ENCODE measurements at regions not wholly inside any gene's neighbourhood (a gene's known extent, or its start where the extent isn't known, plus 50 kb on each side); places are given as distances from the start of the nearest gene placed in this dataset.
A peak's percentile ranks its signal among the peaks of the same experiment; 100 is the strongest.

DNA sequence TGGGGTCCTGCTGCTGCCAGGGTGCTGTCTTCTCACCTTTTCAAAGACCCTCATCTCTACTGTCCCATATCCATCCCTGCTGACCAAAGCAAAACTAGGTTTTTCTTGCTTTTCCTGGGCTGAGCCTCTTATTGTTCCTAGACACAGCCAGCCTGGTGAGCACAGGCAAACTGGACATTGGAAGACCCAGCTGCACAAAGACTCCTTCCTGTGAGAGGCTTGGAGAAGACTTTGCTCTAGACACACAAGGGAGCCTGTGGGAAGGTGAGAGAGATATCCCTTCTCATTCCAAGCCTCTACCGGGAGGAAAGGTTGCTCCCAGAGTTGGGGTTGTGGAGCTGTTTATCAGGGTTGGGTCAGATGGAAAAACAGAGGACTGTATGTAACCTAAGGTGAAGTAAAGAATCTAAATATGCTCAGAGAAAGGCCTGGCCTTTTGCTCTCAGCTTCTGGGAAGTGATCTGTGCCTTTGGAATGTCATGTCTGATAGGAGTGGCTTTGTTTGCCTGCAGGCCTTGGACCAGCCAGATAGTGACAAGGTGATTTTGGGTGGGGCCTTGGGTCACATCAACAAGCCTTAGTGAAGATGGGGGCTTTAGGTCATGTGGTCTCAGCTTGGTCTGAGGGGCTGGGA lies 87.6 kb upstream of the RUNX1 start:
- no peak for DNase-seq

DNA sequence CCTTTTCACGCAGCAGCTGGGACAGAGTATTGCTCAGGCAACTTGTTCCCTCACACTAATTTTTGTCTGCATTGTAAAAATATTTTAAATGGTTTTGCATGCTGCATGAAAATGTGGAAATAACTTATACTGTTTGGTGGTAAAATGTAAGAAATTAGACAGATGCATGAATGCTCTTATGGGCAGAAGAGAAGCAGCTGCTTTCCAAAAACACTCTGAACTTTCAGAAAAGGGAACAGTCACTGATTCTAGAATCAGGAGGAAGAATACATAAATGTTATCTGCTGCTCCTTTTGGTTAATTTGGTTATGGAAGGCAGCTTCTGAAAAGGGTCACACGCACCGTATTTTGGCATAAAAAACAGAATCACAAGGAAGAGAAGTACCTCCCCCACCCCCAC lies 87.0 kb upstream of the RUNX1 start:
- no peak for DNase-seq

DNA sequence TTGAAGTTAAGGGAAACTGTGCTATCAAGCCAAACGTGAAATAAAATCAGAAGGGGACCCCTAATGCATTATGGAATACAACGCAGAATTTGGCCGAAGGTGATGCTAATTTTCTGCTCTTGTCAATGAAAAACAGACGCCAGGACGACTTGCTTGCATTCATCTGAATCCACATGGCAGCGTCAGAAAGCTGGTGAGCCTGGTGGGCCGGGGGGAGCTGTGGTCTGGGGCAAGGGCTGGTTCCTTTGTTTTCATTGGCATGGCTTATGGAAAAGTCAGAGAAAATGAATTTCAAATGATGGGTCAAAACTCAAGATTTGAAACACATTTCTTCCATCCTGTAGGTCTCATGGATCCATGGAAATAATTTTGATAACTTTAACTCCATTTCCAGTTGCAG lies 86.4 kb upstream of the RUNX1 start:
- no peak for DNase-seq

DNA sequence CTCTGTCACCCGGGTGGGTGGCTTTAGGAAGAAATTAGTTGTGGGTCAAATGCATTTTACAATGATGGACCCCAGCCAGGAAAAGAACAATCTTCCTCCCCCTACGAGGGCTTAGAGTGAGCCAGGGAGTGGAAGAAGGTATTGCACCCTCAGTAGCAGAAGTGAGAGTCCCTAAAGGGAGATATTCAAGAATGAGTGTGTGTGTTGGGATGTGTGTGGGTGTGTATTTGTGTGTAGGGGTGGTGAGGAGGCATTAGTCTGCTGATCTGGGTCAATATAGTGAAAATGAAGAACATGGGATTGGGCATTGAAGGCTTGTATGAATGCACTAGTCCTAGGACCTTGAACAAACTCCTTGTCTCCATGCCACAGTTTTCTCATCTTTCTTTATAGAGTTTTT lies 85.2 kb upstream of the RUNX1 start:
- DNase-seq = no peak

DNA sequence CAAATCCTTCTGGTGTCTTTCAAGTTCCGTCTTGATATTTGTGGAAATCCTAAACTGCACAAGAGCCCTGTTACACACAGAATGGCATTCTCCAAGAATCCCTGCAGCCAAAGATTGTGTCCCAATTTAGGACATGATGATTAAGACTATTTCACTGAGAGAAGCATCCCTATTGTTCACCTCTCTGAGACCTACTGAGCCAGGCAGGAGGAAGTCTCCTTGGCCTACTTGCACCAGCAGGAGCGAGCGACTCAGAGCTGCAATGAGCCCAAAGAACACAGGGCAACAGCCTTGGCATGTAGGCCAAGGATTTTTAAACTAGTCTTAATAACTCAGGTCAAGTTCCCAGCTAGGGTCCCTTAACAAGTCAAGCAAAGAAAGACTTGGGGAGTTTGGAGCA lies 79.4 kb upstream of the RUNX1 start:
- DNase-seq = no peak

DNA sequence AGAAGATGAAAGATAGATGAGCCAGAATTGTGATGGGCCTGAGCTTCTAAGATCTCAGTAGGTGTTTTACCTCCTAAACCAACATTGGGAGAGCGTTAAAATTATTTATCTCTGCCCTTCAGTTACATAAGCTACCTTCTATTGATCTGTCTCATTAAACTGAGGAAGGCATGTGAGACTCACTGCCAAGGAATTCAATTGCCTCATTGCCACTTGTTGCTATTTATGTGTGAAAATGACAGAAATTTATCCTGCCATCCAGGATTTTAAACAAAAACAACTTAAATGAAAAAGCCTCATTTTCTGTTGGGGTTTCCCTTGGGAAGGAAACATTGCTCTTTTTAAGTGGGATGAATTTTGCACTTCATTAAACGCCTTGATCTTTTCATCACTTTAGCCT lies 78.7 kb upstream of the RUNX1 start:
- no peak for DNase-seq

DNA sequence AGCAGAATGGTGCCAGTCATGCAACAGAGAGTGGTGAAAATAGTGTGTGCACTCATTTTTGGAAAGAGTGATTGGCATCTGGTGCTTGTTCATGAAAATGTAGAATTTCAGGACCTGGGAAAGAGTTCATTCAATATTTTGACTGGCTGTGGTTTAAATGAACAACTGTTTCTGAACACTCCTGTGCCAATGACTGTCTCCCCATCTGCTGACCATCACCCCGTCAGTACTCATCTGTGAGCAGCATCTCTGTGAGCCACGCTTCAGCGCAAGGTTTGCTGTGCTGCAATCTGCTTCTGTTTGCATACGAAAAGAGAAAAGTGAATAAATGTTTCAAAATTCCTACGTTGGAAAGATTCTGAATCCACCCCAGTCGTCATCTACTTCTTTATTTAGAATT lies 77.9 kb upstream of the RUNX1 start:
- no peak for DNase-seq

DNA sequence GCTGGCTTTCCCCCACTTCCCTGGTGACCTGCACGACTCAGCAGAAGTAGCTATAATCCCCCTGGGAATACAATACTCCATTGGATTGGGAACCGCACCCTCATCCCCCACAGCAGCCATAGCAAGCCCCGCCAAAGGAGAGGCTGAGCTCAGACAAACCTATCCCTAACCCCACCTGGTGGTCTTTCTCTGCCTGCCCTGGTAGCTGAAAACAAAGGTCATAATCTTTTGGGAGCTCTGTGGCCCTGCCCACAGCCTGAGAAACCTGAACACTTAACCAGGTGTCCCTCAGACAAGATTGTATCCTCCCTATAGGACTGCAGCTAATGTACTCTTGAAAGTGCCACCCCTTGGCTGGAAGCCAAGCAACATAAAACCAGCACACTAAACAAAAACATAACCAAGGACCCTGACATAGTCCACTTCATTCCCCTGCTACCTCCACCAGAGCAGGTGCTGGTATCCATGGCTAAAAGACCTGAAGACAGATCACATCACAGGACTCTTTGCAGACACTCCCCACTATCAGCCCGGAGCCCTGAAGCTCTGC lies 71.6 kb upstream of the RUNX1 start:
- DNase-seq = peak; percentile 83

DNA sequence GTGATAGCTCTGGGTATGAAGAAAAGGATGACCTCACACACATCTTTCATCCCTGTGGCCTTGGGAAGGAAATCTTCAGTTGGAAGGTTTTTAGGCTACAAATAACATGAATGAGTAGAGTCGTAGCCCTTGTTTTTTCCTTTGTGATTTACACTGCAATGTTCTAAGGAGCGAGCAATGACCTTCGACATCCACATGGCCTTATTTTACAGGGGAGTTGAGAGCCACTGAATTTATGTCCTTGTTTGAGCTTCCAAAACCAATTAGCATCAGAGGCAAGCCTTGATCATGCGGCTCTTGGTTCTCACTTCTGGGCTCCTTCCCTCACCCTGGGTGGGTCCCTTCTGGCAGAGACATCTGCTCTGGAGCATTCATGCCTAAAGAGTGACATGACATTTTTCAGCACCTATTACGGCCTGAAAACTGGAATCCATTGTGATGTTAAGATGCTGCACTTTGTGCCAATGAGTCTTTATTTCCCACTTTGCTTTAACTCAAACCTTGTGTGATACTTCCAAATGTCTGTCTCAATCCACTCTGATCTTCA lies 70.5 kb upstream of the RUNX1 start:
- DNase-seq = no peak

DNA sequence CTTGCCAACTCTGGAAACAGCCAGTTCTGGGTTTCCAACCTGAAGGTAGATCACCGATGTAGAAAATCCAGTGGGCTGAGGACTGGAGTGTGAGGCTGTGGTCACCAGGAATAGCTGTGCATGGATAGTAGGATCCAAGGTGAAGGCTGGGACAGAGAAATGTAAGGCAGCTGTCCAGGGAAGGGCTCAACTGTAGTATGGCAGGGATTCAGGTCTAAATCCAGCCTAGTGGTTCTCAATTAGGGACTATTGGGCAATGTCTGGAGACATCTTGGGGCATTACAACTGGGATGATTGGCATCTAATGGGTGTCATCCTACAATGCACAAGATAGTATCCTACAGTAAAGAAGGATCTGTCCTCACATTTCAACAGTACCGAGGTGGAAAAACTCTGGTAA lies 67.7 kb upstream of the RUNX1 start:
- no peak for DNase-seq

DNA sequence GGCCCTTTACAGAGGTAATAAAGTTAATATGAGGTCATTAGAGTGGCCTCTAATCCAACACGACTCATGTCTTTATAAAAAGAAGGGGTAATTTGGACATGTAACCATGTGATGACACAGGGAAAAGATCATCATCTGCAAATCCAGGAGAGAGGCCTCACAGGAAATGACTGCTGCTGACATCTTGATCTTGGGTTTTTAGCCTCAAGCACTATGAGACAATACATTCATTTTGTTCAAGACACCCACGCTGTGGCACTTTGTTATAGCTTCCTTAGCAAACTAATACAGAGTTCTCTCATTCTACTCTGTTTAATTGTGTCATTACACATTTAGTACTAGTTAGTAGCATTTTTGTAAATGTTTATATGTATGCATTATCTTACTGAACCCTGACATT lies 64.0 kb upstream of the RUNX1 start:
- no peak for DNase-seq

DNA sequence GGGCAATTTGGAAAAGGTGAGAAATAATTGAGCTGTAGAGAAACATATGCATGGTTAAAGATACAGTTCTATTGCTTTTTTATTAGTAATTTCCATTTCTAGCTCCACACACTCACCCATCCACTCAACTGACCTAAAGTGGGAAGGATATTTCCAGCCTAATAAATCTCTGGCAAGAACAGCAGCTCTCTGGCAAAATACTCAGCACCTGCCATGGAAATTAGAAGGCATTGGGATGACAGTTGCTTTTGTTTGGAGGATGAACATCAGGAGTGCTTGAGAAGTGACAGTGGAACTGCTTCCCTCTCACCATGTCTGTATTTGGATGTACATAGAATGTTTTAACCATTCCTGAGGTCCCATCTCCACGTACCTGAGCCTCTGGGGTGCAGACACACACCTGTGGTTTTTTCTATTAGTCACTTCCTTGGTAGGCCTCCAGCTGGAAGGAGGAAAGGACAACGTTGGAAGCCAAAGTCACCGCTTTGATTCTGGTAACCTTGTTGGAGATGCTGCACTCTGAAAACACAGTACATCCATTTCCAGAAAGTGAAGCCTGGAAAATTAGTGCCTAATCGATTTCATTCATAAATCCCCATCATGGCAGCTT lies 62.3 kb upstream of the RUNX1 start:
- DNase-seq = no peak

DNA sequence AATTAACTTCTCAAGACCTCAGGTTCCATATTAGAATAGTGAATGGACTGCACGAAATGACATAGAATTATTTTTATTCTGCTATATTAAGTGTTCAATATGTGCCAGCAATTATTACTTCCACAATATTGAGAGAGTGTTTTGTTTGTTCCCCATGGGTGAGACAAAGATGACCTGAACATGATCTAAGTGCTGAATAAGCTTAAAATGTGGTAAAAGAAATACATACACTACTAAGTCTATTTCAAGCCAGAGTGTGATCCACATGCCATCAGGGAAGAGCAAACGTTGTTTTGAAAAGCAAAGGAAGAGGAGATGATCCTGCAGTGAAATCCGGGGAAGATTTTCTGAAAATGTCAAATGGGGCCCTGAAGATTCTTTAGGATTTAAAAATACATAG lies 59.8 kb upstream of the RUNX1 start:
- DNase-seq = no peak

DNA sequence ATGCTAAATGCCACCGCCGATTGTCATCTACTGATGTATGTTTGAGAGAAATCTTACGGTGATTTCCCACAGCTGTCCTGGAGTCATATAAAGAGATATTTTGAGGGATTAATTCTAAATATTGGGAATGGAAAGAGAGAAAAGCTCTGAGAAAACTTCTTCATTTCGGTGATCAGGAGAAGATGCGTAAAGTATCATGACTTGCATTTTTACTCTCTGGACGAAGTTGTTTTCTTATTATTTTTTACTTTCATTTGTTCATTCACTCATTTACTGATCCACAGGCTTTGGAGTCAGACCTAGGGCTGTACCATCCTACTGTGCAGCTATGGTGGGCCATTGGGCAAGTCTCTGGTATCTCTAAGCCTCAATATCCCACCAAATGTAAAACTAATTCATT lies 58.4 kb upstream of the RUNX1 start:
- DNase-seq = no peak

DNA sequence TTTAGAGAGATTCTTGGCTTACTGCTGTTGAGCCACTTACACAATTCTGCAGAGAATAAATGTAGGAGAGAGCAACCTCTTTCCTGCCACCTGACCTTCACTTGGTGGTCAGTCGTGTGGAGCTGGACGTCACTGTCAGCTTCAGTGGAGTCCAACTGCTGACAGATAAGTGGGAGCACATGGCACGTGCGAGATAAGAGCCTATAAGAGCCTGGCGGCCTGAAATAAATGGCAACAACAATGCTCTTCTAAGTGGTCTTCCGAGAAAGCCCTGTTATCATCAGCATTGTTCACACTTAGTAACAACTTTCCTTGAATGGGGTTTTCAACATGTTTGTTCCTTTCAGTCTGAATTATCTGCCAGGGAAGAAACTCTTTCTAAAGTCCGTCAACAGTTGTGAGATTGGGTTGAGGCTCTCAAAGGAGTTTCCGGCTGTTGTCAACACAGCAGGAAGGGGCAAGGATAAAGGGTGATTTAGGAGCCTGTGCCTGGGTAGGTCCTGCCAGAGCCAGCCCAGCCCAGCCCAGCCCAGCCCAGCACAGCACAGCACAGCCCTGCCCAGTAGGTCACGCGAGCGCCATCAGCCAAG lies 57.2 kb upstream of the RUNX1 start:
- DNase-seq = no peak

DNA sequence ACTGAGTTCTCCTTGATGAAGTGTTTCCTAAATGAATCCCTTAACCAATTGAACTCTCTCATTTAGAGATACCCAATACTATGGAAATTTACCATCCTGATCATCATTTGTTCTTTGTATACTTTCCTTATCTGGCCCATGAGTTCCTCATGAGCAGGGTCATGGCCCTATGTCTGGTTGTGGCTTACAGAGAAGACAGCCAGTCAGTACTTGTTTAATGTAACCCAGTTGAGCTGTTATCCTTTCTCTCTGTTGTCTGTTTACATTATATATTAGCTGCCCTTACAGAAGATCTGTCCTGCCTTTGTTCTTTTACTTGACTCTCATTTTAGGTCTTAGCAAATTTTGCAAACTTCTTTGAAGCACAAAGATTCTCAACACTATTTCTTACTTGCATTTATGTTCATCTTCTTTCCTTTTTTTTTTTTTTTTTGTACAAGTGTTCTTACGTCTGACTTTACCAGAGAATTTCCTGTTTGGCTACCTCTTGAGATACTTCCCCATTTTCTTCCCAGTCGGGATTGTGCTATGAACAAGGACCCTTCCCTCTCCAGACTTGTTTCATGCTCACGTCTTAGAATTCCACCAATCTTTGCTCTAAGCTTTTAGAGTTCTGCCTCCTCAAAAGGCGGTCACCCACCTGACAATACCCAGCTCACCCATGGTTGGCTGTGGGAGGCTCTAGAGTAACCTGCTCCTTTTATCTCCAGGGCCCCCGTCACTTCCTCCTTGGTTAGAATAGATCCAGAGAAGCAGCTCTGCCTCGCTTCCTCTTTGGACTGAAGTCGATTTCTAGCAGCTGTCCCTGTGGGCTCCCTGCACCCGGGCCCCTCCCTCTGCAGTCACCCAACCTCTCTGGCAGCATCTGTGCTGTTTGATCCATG lies 53.6 kb upstream of the RUNX1 start:
- no peak for DNase-seq

DNA sequence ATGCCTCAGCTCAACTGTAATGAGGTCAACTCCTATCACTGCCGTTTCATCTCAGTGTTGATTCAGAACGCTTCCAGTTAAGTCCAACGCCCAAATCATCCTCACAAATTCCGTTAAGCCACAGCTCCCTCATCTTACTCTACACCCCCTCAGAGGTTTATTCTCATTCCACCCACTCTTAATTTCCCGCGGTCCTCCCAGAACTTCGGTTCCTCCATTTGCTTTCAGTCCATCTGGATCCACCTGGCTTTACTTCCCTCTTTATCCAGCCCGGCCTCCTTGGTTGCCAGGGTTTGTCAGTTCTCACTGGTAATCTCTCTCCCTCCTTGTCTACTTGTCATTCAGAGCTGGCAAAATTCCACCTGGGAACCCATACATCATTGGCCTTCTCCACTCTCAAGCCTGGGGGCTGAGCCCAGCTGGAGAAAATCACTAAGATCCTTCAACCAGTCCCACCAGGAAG lies 51.3 kb upstream of the RUNX1 start:
- DNase-seq = no peak

DNA sequence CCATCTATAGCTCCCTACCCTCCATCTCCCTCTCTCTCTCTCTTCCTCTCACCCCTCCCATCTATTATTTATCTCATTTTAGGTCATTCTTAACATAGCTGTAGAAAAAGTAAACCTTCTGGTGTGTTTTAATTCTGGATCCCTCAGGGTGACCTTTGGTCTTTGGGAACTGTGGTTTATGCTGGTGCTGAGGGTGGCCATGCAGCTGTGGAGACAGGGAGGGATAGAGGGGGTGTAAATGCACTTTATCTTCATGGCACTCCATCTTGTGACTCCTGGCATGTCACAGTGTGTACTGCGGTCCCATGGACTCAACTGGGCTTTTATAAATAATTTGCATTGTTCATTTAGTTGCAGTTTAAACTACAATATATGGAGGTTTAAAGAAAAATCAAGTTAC lies 50.2 kb upstream of the RUNX1 start:
- no peak for DNase-seq
